Adrenal gland (tissue), 9 donors: ENCODE measurements at regions not wholly inside any gene's neighbourhood (a gene's known extent, or its start where the extent isn't known, plus 50 kb on each side); places are given as distances from the start of the nearest gene placed in this dataset.

ENCODE experiments used
- DNase-seq, 7 donors: peaks; one replicate each; pipeline ENCODE4 v3.0.0-alpha.2; 2019 to 2020
- H3K27ac ChIP-seq, 5 donors: fragments of 200-600 bp; sonication (generic) in 4 of 5; 1 replicate in 3 of 5; 2 replicates in 2 of 5; pipeline versions ENCODE4 v1.5.1 to v1.8.0; 2016 to 2020; ENCODE audit warnings: mild to moderate bottlenecking in 1 of 5
- H3K27me3 ChIP-seq: fragments of 200-600 bp; 2 replicates; pipeline ENCODE4 v1.8.0; 2021
- H3K36me3 ChIP-seq, 2 donors: fragments of 200-600 bp; replicated peaks in 1 of 2; 1 replicate in 1 of 2; 2 replicates in 1 of 2; pipeline versions ENCODE4 v1.5.1 to v1.8.0; 2018 to 2022
- H3K4me1 ChIP-seq, 2 donors: fragments of 200-600 bp; replicated peaks in 1 of 2; 1 replicate in 1 of 2; 2 replicates in 1 of 2; pipeline versions ENCODE4 v1.5.1 to v1.8.0; 2018 to 2021
- H3K4me3 ChIP-seq, 4 donors: fragments of 200-600 bp; sonication (generic) in 3 of 4; one replicate each; pipeline ENCODE4 v1.5.1; 2016 to 2018
- H3K9me3 ChIP-seq, 3 donors: fragments of 200-600 bp; sonication (generic) in 1 of 3; replicated peaks in 1 of 3; 1 replicate in 2 of 3; 2 replicates in 1 of 3; pipeline versions ENCODE4 v1.5.1 to v1.8.0; 2016 to 2021
- POLR2A ChIP-seq, 2 donors: fragments of 450-650 bp; IDR thresholded peaks; one replicate each; pipeline ENCODE4 v1.6.1; 2017; ENCODE audit warnings: antibody characterized with exemption in 2 of 2, mild to moderate bottlenecking in 2 of 2, moderate library complexity in 1 of 2
- WGBS, 4 donors: extraction: QIAGEN DNeasy Blood & Tissue Kit in 2 of 4; methylation state at CpG; one replicate each; pipeline versions ENCODE4 v1.1.5 to v1.1.7; 2013 to 2017; 5-methylcytosine and 5-hydroxymethylcytosine counted together
- intact Hi-C, 2 donors: fragments of 100-400 bp; cut with DNase I; formaldehyde crosslinking; loops; one replicate each; pipeline versions ENCODE4 v1.14.1 to v1.15.0; 2022 to 2023
- TF ChIP-seq, protein P1 (sequence below), 6 experiments: fragments of 450-650 bp in 4 of 6; fragments of 200-600 bp in 2 of 6; sonication (generic) in 1 of 6; IDR thresholded peaks; 1 replicate in 5 of 6; 2 replicates in 1 of 6; pipeline versions ENCODE4 v1.5.1 to v1.8.0; 2016 to 2021; ENCODE audit warnings: antibody characterized with exemption in 6 of 6, mild to moderate bottlenecking in 2 of 6, moderate library complexity in 1 of 6
- donor health status: healthy with polysubstance abuse.
- donor health status: Bipolar disorder and iron deficiency.
- donor health status: DM: yes; HTN: yes; CAD: no.
- donor health status: DM: no; HTN: no; CAD: no.
- donor health status: DM: no; HTN: no; CAD: no.

- DNase-seq, result no peak
- Histone ChIP-seq H3K4me3 (no peak overlapping the region), H3K27ac (no peak overlapping the region), H3K4me1 (no peaks in the 10 kb centered on the region), H3K27me3 (no peaks in the 10 kb centered on the region), H3K36me3 (no peaks in the 10 kb centered on the region), H3K9me3 (no peaks in the 10 kb centered on the region)
- no peak for TF ChIP-seq POLR2A (IDR thresholded peaks at IDR 0.05)
- TF ChIP-seq, protein P1, sequence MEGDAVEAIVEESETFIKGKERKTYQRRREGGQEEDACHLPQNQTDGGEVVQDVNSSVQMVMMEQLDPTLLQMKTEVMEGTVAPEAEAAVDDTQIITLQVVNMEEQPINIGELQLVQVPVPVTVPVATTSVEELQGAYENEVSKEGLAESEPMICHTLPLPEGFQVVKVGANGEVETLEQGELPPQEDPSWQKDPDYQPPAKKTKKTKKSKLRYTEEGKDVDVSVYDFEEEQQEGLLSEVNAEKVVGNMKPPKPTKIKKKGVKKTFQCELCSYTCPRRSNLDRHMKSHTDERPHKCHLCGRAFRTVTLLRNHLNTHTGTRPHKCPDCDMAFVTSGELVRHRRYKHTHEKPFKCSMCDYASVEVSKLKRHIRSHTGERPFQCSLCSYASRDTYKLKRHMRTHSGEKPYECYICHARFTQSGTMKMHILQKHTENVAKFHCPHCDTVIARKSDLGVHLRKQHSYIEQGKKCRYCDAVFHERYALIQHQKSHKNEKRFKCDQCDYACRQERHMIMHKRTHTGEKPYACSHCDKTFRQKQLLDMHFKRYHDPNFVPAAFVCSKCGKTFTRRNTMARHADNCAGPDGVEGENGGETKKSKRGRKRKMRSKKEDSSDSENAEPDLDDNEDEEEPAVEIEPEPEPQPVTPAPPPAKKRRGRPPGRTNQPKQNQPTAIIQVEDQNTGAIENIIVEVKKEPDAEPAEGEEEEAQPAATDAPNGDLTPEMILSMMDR (IDR thresholded peaks at IDR 0.05), result no peak
- intact Hi-C loops, result no loop called here
These were observed 400.7 kb downstream of the GATA3 start for GRCh38 chr10:8455181-8455580.

- Histone ChIP-seq H3K36me3 (no peaks in the 10 kb centered on the region), H3K4me3 (no peak overlapping the region), H3K9me3 (no peaks in the 10 kb centered on the region), H3K4me1 (no peaks in the 10 kb centered on the region), H3K27me3 (no peaks in the 10 kb centered on the region), H3K27ac (no peak overlapping the region)
- no peak for TF ChIP-seq POLR2A (IDR thresholded peaks at IDR 0.05)
- TF ChIP-seq, protein P1 (IDR thresholded peaks at IDR 0.05), result no peak
- intact Hi-C loops, result no loop called here
- no peak for DNase-seq
- 44 to 64% (median 56%) methylated on average over 3 of the region's 3 CpGs for WGBS, 4 donors
These were observed 401.9 kb downstream of the GATA3 start for GRCh38 chr10:8456386-8456785.

GRCh38 chr10:8460626-8461025 lies 406.1 kb downstream of the GATA3 start:
- Histone ChIP-seq H3K36me3 (no peaks in the 10 kb centered on the region), H3K4me1 (no peaks in the 10 kb centered on the region), H3K4me3 (no peak overlapping the region), H3K9me3 (no peaks in the 10 kb centered on the region), H3K27ac (no peak overlapping the region), H3K27me3 (no peaks in the 10 kb centered on the region)
- TF ChIP-seq POLR2A (IDR thresholded peaks at IDR 0.05), result no peak
- TF ChIP-seq, protein P1 (IDR thresholded peaks at IDR 0.05), result no peak
- intact Hi-C loops, result no loop called here
- no peak for DNase-seq
- WGBS, 4 donors, result 84 to 100% (median 97%) methylated on average over 1 of the region's 1 CpG

GRCh38 chr10:8462565-8462964 lies 408.1 kb downstream of the GATA3 start:
- Histone ChIP-seq H3K9me3 (no peaks in the 10 kb centered on the region), H3K4me3 (no peak overlapping the region), H3K27me3 (no peaks in the 10 kb centered on the region), H3K27ac (no peak overlapping the region), H3K4me1 (no peaks in the 10 kb centered on the region), H3K36me3 (no peaks in the 10 kb centered on the region)
- no peak for DNase-seq
- TF ChIP-seq, protein P1 (IDR thresholded peaks at IDR 0.05), result no peak
- TF ChIP-seq POLR2A (IDR thresholded peaks at IDR 0.05), result no peak
- WGBS, 4 donors, result 71 to 79% (median 74%) methylated on average over 3 of the region's 3 CpGs
- intact Hi-C loops, result no loop called here
